PC-3 (cell line): ENCODE measurements at regions not wholly inside any gene's neighbourhood (a gene's known extent, or its start where the extent isn't known, plus 50 kb on each side); places are given as distances from the start of the nearest gene placed in this dataset.

Source experiments
- ATAC-seq: fragments of 200-7000 bp; cut with Tn5 transposase; 2 replicates; pipeline ENCODE4 v1.9.1; 2020; ENCODE audit warnings: mild to moderate bottlenecking, moderate library complexity
- BruUV-seq: library from RNA; stranded (reverse); fragments of 400-500 nt; replicated peaks from 2 replicates; lab custom pipeline; 2021; lab: Mats Ljungman, UMichigan
- CTCF ChIA-PET: fragments of 300-600 bp; sonication (Branson Sonifier 250); formaldehyde crosslinking; loops from one replicate; lab custom pipeline; 2022; ENCODE audit warnings: antibody characterized with exemption; lab: Charles Lee
- POLR2A ChIA-PET: fragments of 300-600 bp; sonication (Branson Sonifier 250); formaldehyde crosslinking; loops from one replicate; lab custom pipeline; 2022; ENCODE audit warnings: antibody characterized with exemption; ENCODE audit not compliant: unreplicated experiment; lab: Charles Lee
- DNase-seq: peaks from one replicate; pipeline ENCODE4 v3.0.0-alpha.2; 2015
- H2AFZ ChIP-seq: fragments of 300-600 bp; sonication (generic); 2 replicates; pipeline ENCODE4 v1.6.0; 2016; ENCODE audit warnings: antibody characterized with exemption, low read length
- H3F3A ChIP-seq: fragments of 300-600 bp; sonication (generic); one replicate; pipeline ENCODE4 v1.6.0; 2017; ENCODE audit warnings: antibody characterized with exemption, low read length, control low read depth, mild to moderate bottlenecking; ENCODE audit not compliant: unreplicated experiment
- H3K27ac ChIP-seq: fragments of 300-600 bp; sonication (generic); 2 replicates; pipeline ENCODE4 v1.5.1; 2016; ENCODE audit warnings: mild to moderate bottlenecking, low read length
- H3K27me3 ChIP-seq: fragments of 300-600 bp; sonication (generic); 2 replicates; pipeline ENCODE4 v1.6.1; 2016; ENCODE audit warnings: low read length, mixed read lengths
- H3K36me3 ChIP-seq: fragments of 300-600 bp; sonication (generic); 2 replicates; pipeline ENCODE4 v1.6.1; 2016; ENCODE audit warnings: low read depth, mixed run types, low read length, mixed read lengths
- H3K4me1 ChIP-seq: fragments of 300-600 bp; sonication (generic); 2 replicates; pipeline ENCODE4 v1.5.1; 2016; ENCODE audit warnings: low read length; ENCODE audit not compliant: insufficient read depth
- H3K4me2 ChIP-seq: fragments of 300-600 bp; sonication (generic); 2 replicates; pipeline ENCODE4 v1.6.0; 2016; ENCODE audit warnings: low read length
- H3K4me3 ChIP-seq: fragments of 300-600 bp; sonication (generic); 2 replicates; pipeline ENCODE4 v1.5.1; 2016; ENCODE audit warnings: mild to moderate bottlenecking, low read length, mixed read lengths
- H3K79me2 ChIP-seq: fragments of 300-600 bp; sonication (generic); 2 replicates; pipeline ENCODE4 v1.6.1; 2017; ENCODE audit warnings: low read length, mixed read lengths
- H3K9ac ChIP-seq: fragments of 300-600 bp; sonication (generic); 2 replicates; pipeline ENCODE4 v1.6.0; 2016; ENCODE audit warnings: mild to moderate bottlenecking, low read length
- H3K9me2 ChIP-seq: fragments of 300-600 bp; sonication (generic); replicated peaks from 2 replicates; pipeline ENCODE4 v1.6.1; 2016; ENCODE audit warnings: mixed run types, low read length, mixed read lengths
- H3K9me3 ChIP-seq: fragments of 300-600 bp; sonication (generic); 2 replicates; pipeline ENCODE4 v1.6.1; 2016; ENCODE audit warnings: low read length, mixed read lengths
- H4K20me1 ChIP-seq: fragments of 300-600 bp; sonication (generic); 2 replicates; pipeline ENCODE4 v1.6.1; 2016; ENCODE audit warnings: low read length, mixed read lengths
- EZH2 ChIP-seq: fragments of 300-600 bp; sonication (generic); IDR thresholded peaks from one replicate; pipeline ENCODE4 v1.6.1; 2017; ENCODE audit warnings: antibody characterized with exemption, mild to moderate bottlenecking, low read length; ENCODE audit not compliant: unreplicated experiment
- EZH2phosphoT487 ChIP-seq: fragments of 300-600 bp; sonication (generic); IDR thresholded peaks from 2 replicates; pipeline ENCODE4 v1.6.1; 2018; ENCODE audit warnings: mild to moderate bottlenecking, antibody characterized with exemption, low read length, borderline replicate concordance
- intact Hi-C: fragments of 100-400 bp; cut with micrococcal nuclease; formaldehyde crosslinking; loops from 2 replicates; pipeline ENCODE4 v1.9.0; 2023
- TF ChIP-seq, protein P1 (sequence below): fragments of 300-600 bp; sonication (generic); conservative IDR thresholded peaks from 2 replicates; pipeline ENCODE4 v1.5.1; 2017; ENCODE audit warnings: antibody characterized with exemption, low read depth, mild to moderate bottlenecking, low read length

DNA sequence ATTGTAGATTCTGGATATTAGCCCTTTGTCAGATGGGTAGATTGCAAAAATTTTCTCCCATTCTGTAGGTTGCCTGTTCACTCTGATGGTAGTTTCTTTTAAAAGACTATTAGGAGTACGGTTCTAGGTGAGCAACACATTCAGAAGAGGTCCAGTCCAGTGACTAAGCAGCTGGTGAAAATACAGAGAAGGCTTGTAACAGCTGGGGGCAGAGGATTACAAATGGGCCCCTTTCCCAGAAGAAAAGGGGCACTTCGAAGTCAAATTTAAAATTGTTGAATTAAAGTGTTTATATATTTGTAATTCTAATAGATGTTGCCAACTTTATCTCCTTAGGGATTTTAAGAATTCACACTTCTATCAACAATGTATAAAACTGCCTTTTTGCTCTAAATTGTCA is 720.5 kb downstream of the TLE4 start:
- H3F3A ChIP-seq, result no peaks in the 10 kb centered on the region
- H3K9me2 ChIP-seq, result no peaks in the 10 kb centered on the region
- ATAC-seq (no peak), DNase-seq (no peak)
- no peak overlapping the region for H3K27ac ChIP-seq
- H3K4me3 ChIP-seq, result no peak overlapping the region
- H3K27me3 ChIP-seq, result no peaks in the 10 kb centered on the region
- H4K20me1 ChIP-seq, result no peaks in the 10 kb centered on the region
- no peak overlapping the region for H3K4me2 ChIP-seq
- intact Hi-C loops, result no loop called here
- H3K79me2 ChIP-seq, result no peaks in the 10 kb centered on the region
- POLR2A ChIA-PET, result no interaction called here
- no peaks in the 10 kb centered on the region for H3K9me3 ChIP-seq
- CTCF ChIA-PET, result no interaction called here
- BruUV-seq, result no TSS peak
- H3K36me3 ChIP-seq, result no peaks in the 10 kb centered on the region
- no peak for TF ChIP-seq EZH2
- TF ChIP-seq, protein P1, sequence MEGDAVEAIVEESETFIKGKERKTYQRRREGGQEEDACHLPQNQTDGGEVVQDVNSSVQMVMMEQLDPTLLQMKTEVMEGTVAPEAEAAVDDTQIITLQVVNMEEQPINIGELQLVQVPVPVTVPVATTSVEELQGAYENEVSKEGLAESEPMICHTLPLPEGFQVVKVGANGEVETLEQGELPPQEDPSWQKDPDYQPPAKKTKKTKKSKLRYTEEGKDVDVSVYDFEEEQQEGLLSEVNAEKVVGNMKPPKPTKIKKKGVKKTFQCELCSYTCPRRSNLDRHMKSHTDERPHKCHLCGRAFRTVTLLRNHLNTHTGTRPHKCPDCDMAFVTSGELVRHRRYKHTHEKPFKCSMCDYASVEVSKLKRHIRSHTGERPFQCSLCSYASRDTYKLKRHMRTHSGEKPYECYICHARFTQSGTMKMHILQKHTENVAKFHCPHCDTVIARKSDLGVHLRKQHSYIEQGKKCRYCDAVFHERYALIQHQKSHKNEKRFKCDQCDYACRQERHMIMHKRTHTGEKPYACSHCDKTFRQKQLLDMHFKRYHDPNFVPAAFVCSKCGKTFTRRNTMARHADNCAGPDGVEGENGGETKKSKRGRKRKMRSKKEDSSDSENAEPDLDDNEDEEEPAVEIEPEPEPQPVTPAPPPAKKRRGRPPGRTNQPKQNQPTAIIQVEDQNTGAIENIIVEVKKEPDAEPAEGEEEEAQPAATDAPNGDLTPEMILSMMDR, result no peak
- TF ChIP-seq EZH2phosphoT487, result no peak
- H3K9ac ChIP-seq, result no peak overlapping the region
- no peak overlapping the region for H2AFZ ChIP-seq
- no peaks in the 10 kb centered on the region for H3K4me1 ChIP-seq

DNA sequence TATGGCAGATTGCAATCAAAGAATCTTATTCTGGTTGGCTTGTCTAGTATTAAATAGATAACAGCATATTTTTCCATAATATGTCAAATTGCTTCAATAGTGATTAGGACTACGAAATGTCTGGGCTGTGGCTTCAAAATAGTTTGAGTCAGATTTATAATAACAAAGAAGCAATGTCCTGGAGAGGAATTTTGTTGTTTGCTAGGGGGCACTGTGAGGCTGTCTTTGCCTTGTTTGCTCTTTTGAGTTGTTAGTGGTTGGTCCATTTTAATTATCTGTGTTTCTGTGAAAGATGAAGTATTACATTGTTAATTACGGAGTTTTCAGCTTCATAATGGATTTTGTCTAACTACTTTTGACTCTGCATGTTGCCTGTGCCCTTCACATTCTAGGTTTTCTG is 713.6 kb downstream of the TLE4 start:
- Histone ChIP-seq H3K9me3 (no peaks in the 10 kb centered on the region), H3K27me3 (no peaks in the 10 kb centered on the region), H3K9me2 (no peaks in the 10 kb centered on the region), H3K27ac (no peak overlapping the region), H3F3A (no peaks in the 10 kb centered on the region), H3K4me2 (no peak overlapping the region), H4K20me1 (no peaks in the 10 kb centered on the region), H3K79me2 (no peaks in the 10 kb centered on the region), H3K9ac (no peak overlapping the region), H3K4me1 (no peaks in the 10 kb centered on the region), H3K36me3 (no peaks in the 10 kb centered on the region), H2AFZ (no peak overlapping the region), H3K4me3 (no peak overlapping the region)
- ATAC-seq, result no peak
- POLR2A ChIA-PET, result no interaction called here
- peak; percentile 36 for DNase-seq
- no peak for TF ChIP-seq EZH2
- TF ChIP-seq, protein P1, result peak; percentile 61
- no peak for TF ChIP-seq EZH2phosphoT487
- CTCF ChIA-PET, result no interaction called here
- no TSS peak for BruUV-seq
- intact Hi-C loops, result no loop called here

DNA sequence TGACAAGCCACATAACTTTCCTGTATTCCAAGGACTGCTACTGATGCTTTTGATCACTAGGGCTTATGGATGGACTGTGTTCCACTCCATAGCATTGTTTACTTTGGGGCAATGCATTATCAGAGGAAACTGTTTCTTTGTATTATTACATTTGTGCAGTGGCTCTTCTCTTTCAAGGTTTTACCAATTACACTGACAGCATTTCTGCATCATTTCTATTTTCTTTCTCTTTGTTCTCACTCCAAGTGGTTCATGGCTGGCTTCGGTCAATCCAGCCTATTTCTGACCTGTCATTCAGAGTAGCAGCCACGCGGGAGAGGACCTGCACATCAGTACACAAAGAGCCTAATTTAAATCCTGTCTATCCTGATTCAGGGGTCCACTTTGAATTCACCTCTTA is 711.0 kb downstream of the TLE4 start:
- H3K4me2 ChIP-seq, result no peak overlapping the region
- DNase-seq (no peak), ATAC-seq (no peak)
- H3K9me2 ChIP-seq, result no peaks in the 10 kb centered on the region
- no peak overlapping the region for H2AFZ ChIP-seq
- no peak overlapping the region for H3K9ac ChIP-seq
- H3K27ac ChIP-seq, result no peak overlapping the region
- TF ChIP-seq EZH2phosphoT487, result no peak
- H3K4me3 ChIP-seq, result no peak overlapping the region
- H3K36me3 ChIP-seq, result no peaks in the 10 kb centered on the region
- no peaks in the 10 kb centered on the region for H3F3A ChIP-seq
- ChIA-PET CTCF (no interaction called here), POLR2A (no interaction called here)
- no peaks in the 10 kb centered on the region for H3K9me3 ChIP-seq
- H3K27me3 ChIP-seq, result no peaks in the 10 kb centered on the region
- H3K79me2 ChIP-seq, result no peaks in the 10 kb centered on the region
- intact Hi-C loops, result no loop called here
- H3K4me1 ChIP-seq, result no peaks in the 10 kb centered on the region
- no TSS peak for BruUV-seq
- no peaks in the 10 kb centered on the region for H4K20me1 ChIP-seq
